Lower lobe of right lung (tissue), 2 donors: ENCODE measurements at regions not wholly inside any gene's neighbourhood (a gene's known extent, or its start where the extent isn't known, plus 50 kb on each side); places are given as distances from the start of the nearest gene placed in this dataset.

Source experiments
- ATAC-seq, 2 donors: fragments of 200-7000 bp; cut with Tn5 transposase; one replicate each; pipeline ENCODE4 v1.9.1; 2020 to 2022; ENCODE audit warnings: mild to moderate bottlenecking in 2 of 2, moderate library complexity in 2 of 2
- DNase-seq: peaks from one replicate; pipeline ENCODE4 v3.0.0-alpha.2; 2020
- H3K27ac ChIP-seq: fragments of 200-600 bp; one replicate; pipeline ENCODE4 v1.8.0; 2022
- H3K27me3 ChIP-seq: fragments of 200-600 bp; one replicate; pipeline ENCODE4 v1.8.0; 2022; ENCODE audit warnings: low read depth
- H3K36me3 ChIP-seq: fragments of 200-600 bp; one replicate; pipeline ENCODE4 v1.8.0; 2022; ENCODE audit warnings: mild to moderate bottlenecking
- H3K4me1 ChIP-seq: fragments of 200-600 bp; one replicate; pipeline ENCODE4 v1.8.0; 2022
- H3K4me3 ChIP-seq: fragments of 200-600 bp; one replicate; pipeline ENCODE4 v1.8.0; 2022; ENCODE audit warnings: mild to moderate bottlenecking
- H3K9me3 ChIP-seq: fragments of 200-600 bp; one replicate; pipeline ENCODE4 v1.8.0; 2022
- CTCF ChIP-seq: fragments of 200-600 bp; IDR thresholded peaks from one replicate; pipeline ENCODE4 v1.8.0; 2022; ENCODE audit warnings: antibody characterized with exemption, mild to moderate bottlenecking
- intact Hi-C: fragments of 100-400 bp; cut with DNase I; formaldehyde crosslinking; loops from one replicate; pipeline ENCODE4 v1.11.0; 2022
- donor health status: DM: no; HTN: yes; CAD: no; lungs with severe emphysema.

- Histone ChIP-seq H3K9me3 (no peaks in the 10 kb centered on the region), H3K36me3 (no peaks in the 10 kb centered on the region), H3K4me1 (no peaks in the 10 kb centered on the region), H3K27me3 (no peaks in the 10 kb centered on the region), H3K4me3 (no peak overlapping the region), H3K27ac (no peak overlapping the region)
- ATAC-seq (no peak), DNase-seq (no peak)
- no peak for TF ChIP-seq CTCF
- intact Hi-C loops = no loop called here
These were observed 624.3 kb upstream of the EPHA6 start for GRCh38 chr3:96190024-96190616.

- Histone ChIP-seq H3K27me3 (no peaks in the 10 kb centered on the region), H3K4me1 (no peaks in the 10 kb centered on the region)
- DNase-seq = no peak
These were observed 621.3 kb upstream of the EPHA6 start for GRCh38 chr3:96192966-96193550.

GRCh38 chr3:96200897-96201296 is 613.5 kb upstream of the EPHA6 start:
- H3K27ac ChIP-seq = no peak overlapping the region
- no peak overlapping the region for H3K4me3 ChIP-seq
- H3K4me1 ChIP-seq = no peaks in the 10 kb centered on the region
- no peak for TF ChIP-seq CTCF
- ATAC-seq (peak in 1 of 2 donors; percentile 29), DNase-seq (no peak)
- intact Hi-C loops = no loop called here
- no peaks in the 10 kb centered on the region for H3K9me3 ChIP-seq
- no peaks in the 10 kb centered on the region for H3K36me3 ChIP-seq
- H3K27me3 ChIP-seq = no peaks in the 10 kb centered on the region

More at GRCh38 chr3:96192966-96193550, 621.3 kb upstream of the EPHA6 start:
- Histone ChIP-seq H3K9me3 (no peaks in the 10 kb centered on the region), H3K27ac (no peak overlapping the region), H3K4me3 (no peak overlapping the region), H3K36me3 (no peaks in the 10 kb centered on the region)
- intact Hi-C loops = no loop called here
- ATAC-seq = peak in 1 of 2 donors; percentile 26
- TF ChIP-seq CTCF = no peak

GRCh38 chr3:96201463-96201862 is 612.9 kb upstream of the EPHA6 start:
- Histone ChIP-seq H3K27ac (no peak overlapping the region), H3K4me1 (no peaks in the 10 kb centered on the region), H3K36me3 (no peaks in the 10 kb centered on the region), H3K27me3 (no peaks in the 10 kb centered on the region), H3K4me3 (no peak overlapping the region), H3K9me3 (no peaks in the 10 kb centered on the region)
- intact Hi-C loops = no loop called here
- ATAC-seq (peak in 1 of 2 donors; percentile 29), DNase-seq (no peak)
- no peak for TF ChIP-seq CTCF

GRCh38 chr3:96202181-96202580 is 612.2 kb upstream of the EPHA6 start:
- no peaks in the 10 kb centered on the region for H3K4me1 ChIP-seq
- no peaks in the 10 kb centered on the region for H3K9me3 ChIP-seq
- ATAC-seq = no peak

More at GRCh38 chr3:96202181-96202580, 612.2 kb upstream of the EPHA6 start:
- no peak for TF ChIP-seq CTCF
- H3K36me3 ChIP-seq = no peaks in the 10 kb centered on the region
- intact Hi-C loops = no loop called here
- DNase-seq = no peak
- no peak overlapping the region for H3K27ac ChIP-seq
- no peak overlapping the region for H3K4me3 ChIP-seq
- H3K27me3 ChIP-seq = no peaks in the 10 kb centered on the region
